GM19240 (cell line): ENCODE measurements at regions not wholly inside any gene's neighbourhood (a gene's known extent, or its start where the extent isn't known, plus 50 kb on each side); places are given as distances from the start of the nearest gene placed in this dataset.
"Not testable (repeated sequence)": the region's sequence is repeated elsewhere in the genome, so short reads cannot be mapped to it uniquely, and the experiment has no call there.

Source experiments
- DNase-seq: peaks from one replicate; pipeline ENCODE4 v3.0.0; 2011; ENCODE audit warnings: low spot score; ENCODE audit not compliant: insufficient read length

GRCh38 chr6:11328613-11329247, 96.3 kb upstream of the NEDD9 start:
- no peak for DNase-seq

- DNase-seq, result no peak
These were observed 95.5 kb upstream of the NEDD9 start for GRCh38 chr6:11327961-11328360.

- DNase-seq, result no peak
These were observed 93.6 kb upstream of the NEDD9 start for GRCh38 chr6:11326116-11326515.

GRCh38 chr6:11324453-11325015, 92.1 kb upstream of the NEDD9 start:
- DNase-seq, result no peak

GRCh38 chr6:11323666-11324452, 91.4 kb upstream of the NEDD9 start:
- no peak for DNase-seq

GRCh38 chr6:11322252-11322885, 89.9 kb upstream of the NEDD9 start:
- DNase-seq, result no peak

- no peak for DNase-seq
These were observed 88.6 kb upstream of the NEDD9 start for GRCh38 chr6:11320914-11321597.

- no peak for DNase-seq
These were observed 86.7 kb upstream of the NEDD9 start for GRCh38 chr6:11318835-11319813.

GRCh38 chr6:11317885-11318771, 85.7 kb upstream of the NEDD9 start:
- no peak for DNase-seq

GRCh38 chr6:11315743-11316437, 83.4 kb upstream of the NEDD9 start:
- DNase-seq, result no peak

GRCh38 chr6:11313207-11313606, 80.7 kb upstream of the NEDD9 start:
- no peak for DNase-seq

- DNase-seq, result no peak
These were observed 79.5 kb upstream of the NEDD9 start for GRCh38 chr6:11311970-11312369.

GRCh38 chr6:11309947-11310665, 77.6 kb upstream of the NEDD9 start:
- no peak for DNase-seq

- DNase-seq, result no peak
These were observed 74.8 kb upstream of the NEDD9 start for GRCh38 chr6:11307226-11307625.

- no peak for DNase-seq
These were observed 72.5 kb upstream of the NEDD9 start for GRCh38 chr6:11304946-11305345.

- DNase-seq, result not testable (repeated sequence)
These were observed 67.5 kb upstream of the NEDD9 start for GRCh38 chr6:11299876-11300428.

- not testable (repeated sequence) for DNase-seq
These were observed 66.9 kb upstream of the NEDD9 start for GRCh38 chr6:11299421-11299784.
